Parathyroid adenoma (tissue), 2 donors: ENCODE measurements at regions not wholly inside any gene's neighbourhood (a gene's known extent, or its start where the extent isn't known, plus 50 kb on each side); places are given as distances from the start of the nearest gene placed in this dataset.

Experiments used
- H2AFZ ChIP-seq: fragments of 300-600 bp; sonication (generic); one replicate; pipeline ENCODE4 v1.7.0; 2017; ENCODE audit warnings: antibody characterized with exemption, mild to moderate bottlenecking
- H3K27ac ChIP-seq: fragments of 300-600 bp; sonication (generic); one replicate; pipeline ENCODE4 v1.7.0; 2017
- H3K27me3 ChIP-seq: fragments of 300-600 bp; sonication (generic); one replicate; pipeline ENCODE4 v1.7.0; 2017; ENCODE audit warnings: low read length; ENCODE audit not compliant: control insufficient read depth, insufficient read depth
- H3K36me3 ChIP-seq: fragments of 300-600 bp; sonication (generic); one replicate; pipeline ENCODE4 v1.7.0; 2017; ENCODE audit warnings: low read length; ENCODE audit not compliant: control insufficient read depth, insufficient read depth
- H3K4me1 ChIP-seq: fragments of 300-600 bp; sonication (generic); one replicate; pipeline ENCODE4 v1.7.0; 2017; ENCODE audit warnings: control low read depth
- H3K4me2 ChIP-seq: fragments of 300-600 bp; sonication (generic); one replicate; pipeline ENCODE4 v1.7.0; 2017; ENCODE audit warnings: low read length
- H3K4me3 ChIP-seq: fragments of 300-600 bp; sonication (generic); one replicate; pipeline ENCODE4 v1.7.0; 2017; ENCODE audit warnings: low read depth, low read length
- H3K79me2 ChIP-seq: fragments of 300-600 bp; sonication (generic); one replicate; pipeline ENCODE4 v1.7.0; 2017; ENCODE audit warnings: control low read depth
- H3K9ac ChIP-seq: fragments of 300-600 bp; sonication (generic); one replicate; pipeline ENCODE4 v1.7.0; 2017; ENCODE audit warnings: mild to moderate bottlenecking
- H3K9me3 ChIP-seq: fragments of 300-600 bp; sonication (generic); one replicate; pipeline ENCODE4 v1.7.0; 2017; ENCODE audit warnings: low read length; ENCODE audit not compliant: control insufficient read depth
- TF ChIP-seq, protein P1 (sequence below): fragments of 300-600 bp; sonication (generic); IDR thresholded peaks from one replicate; pipeline ENCODE4 v1.7.0; 2017; ENCODE audit warnings: antibody characterized with exemption, mild to moderate bottlenecking
- donor health status: primary hyperparathyroidism.

DNA sequence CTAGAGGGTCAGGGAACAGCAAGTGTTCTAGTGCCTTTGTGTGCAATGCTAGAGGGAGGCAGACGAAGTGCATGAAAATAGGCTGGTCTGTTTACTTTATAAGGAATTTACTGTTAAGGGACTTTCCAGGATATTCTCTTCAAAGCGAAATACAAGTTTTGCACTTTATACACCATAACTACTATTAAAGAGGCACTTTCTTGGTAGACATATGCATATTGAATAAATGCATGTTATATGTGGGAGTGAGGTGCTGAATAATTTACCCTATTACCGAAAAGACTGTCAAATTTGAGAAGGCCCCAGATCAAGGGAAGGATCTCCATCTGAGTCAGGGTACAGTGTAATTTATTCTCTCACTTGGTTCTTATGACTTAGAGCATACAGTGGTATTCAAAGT is 310.5 kb downstream of the S1PR1 start:
- Histone ChIP-seq H3K4me3 (no peak overlapping the region), H3K4me1 (no peaks in the 10 kb centered on the region), H3K27me3 (no peaks in the 10 kb centered on the region), H3K27ac (no peak overlapping the region), H3K79me2 (no peaks in the 10 kb centered on the region), H3K9ac (no peak overlapping the region), H3K4me2 (no peak overlapping the region), H3K36me3 (no peaks in the 10 kb centered on the region), H3K9me3 (no peaks in the 10 kb centered on the region), H2AFZ (no peak overlapping the region)
- TF ChIP-seq, protein P1, sequence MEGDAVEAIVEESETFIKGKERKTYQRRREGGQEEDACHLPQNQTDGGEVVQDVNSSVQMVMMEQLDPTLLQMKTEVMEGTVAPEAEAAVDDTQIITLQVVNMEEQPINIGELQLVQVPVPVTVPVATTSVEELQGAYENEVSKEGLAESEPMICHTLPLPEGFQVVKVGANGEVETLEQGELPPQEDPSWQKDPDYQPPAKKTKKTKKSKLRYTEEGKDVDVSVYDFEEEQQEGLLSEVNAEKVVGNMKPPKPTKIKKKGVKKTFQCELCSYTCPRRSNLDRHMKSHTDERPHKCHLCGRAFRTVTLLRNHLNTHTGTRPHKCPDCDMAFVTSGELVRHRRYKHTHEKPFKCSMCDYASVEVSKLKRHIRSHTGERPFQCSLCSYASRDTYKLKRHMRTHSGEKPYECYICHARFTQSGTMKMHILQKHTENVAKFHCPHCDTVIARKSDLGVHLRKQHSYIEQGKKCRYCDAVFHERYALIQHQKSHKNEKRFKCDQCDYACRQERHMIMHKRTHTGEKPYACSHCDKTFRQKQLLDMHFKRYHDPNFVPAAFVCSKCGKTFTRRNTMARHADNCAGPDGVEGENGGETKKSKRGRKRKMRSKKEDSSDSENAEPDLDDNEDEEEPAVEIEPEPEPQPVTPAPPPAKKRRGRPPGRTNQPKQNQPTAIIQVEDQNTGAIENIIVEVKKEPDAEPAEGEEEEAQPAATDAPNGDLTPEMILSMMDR, result no peak

DNA sequence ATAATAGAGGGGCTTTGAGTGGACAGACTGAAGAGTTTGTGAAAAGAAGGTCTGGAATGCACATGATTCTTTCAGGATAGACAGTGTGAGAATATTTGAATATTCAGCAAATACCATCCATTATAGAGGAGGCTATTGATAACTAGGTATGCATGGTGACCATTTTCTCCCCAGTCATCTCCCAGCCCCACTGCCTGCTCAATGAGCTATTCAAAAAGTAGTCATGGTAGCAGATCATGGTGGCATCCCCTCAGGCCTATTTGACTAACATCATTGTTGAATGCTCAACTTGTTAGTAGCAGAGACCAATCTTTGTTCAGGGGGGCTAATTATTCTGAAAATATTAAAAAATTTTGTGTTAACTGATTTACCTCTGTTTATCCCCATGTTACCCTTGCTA is 311.6 kb downstream of the S1PR1 start:
- Histone ChIP-seq H2AFZ (no peak overlapping the region), H3K27ac (no peak overlapping the region), H3K79me2 (no peaks in the 10 kb centered on the region), H3K9ac (no peak overlapping the region), H3K4me2 (no peak overlapping the region), H3K9me3 (no peaks in the 10 kb centered on the region), H3K4me3 (no peak overlapping the region), H3K4me1 (no peaks in the 10 kb centered on the region), H3K36me3 (no peaks in the 10 kb centered on the region), H3K27me3 (no peaks in the 10 kb centered on the region)
- TF ChIP-seq, protein P1, result no peak

DNA sequence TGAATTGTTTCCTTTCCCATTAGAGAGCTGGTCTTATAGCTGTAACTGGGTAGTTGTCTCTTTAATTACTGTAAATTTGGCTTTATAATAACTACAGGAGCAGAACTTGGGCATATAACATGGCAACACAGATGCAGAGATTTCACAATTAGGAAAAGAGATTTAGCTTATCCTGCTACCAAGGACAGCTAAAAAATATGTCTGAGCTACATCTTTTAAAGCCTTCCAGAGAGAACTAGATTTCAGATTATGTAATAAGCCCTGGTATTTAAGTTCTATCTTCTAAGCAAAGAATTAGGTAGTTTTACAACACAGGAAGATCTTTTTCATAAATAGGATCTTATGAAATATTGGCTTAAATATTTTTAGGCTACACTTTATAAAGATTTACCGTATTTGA is 313.8 kb downstream of the S1PR1 start:
- H3K4me3 ChIP-seq, result no peak overlapping the region
- H3K79me2 ChIP-seq, result no peaks in the 10 kb centered on the region
- no peak overlapping the region for H2AFZ ChIP-seq
- H3K9ac ChIP-seq, result no peak overlapping the region
- H3K9me3 ChIP-seq, result no peaks in the 10 kb centered on the region
- no peak overlapping the region for H3K4me2 ChIP-seq
- H3K27ac ChIP-seq, result no peak overlapping the region
- H3K36me3 ChIP-seq, result no peaks in the 10 kb centered on the region
- no peaks in the 10 kb centered on the region for H3K27me3 ChIP-seq
- H3K4me1 ChIP-seq, result no peaks in the 10 kb centered on the region
- TF ChIP-seq, protein P1, result no peak

DNA sequence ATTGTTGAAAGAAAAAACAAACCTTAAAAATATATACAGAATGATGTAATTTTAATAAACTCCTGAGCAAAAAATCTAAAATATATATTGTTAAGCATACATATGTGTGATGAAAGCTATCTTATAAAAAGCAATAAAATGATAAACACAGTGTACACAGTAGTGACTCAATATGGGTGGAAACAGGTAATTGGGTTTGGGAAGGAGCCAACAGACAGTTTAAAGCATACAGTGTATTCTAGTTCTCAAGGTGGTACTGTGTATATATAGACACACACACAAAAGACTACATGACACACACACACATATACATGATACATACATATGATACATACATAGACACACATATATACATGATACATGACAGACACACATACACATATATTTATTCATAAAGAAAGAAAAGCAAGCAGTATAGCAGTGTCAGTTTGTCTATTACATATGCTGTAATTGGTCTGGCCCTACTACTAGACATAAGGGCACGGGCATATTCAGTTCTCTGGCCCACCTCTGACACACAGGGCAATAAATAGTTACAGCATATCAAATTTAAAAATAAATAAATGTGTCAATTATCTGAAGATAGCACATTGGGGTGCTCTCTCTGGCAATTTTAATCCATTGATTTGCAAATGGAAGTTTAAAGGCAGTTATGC is 330.2 kb downstream of the S1PR1 start:
- TF ChIP-seq, protein P1, result no peak
- H3K27ac ChIP-seq, result no peak overlapping the region
- H3K9me3 ChIP-seq, result no peaks in the 10 kb centered on the region

DNA sequence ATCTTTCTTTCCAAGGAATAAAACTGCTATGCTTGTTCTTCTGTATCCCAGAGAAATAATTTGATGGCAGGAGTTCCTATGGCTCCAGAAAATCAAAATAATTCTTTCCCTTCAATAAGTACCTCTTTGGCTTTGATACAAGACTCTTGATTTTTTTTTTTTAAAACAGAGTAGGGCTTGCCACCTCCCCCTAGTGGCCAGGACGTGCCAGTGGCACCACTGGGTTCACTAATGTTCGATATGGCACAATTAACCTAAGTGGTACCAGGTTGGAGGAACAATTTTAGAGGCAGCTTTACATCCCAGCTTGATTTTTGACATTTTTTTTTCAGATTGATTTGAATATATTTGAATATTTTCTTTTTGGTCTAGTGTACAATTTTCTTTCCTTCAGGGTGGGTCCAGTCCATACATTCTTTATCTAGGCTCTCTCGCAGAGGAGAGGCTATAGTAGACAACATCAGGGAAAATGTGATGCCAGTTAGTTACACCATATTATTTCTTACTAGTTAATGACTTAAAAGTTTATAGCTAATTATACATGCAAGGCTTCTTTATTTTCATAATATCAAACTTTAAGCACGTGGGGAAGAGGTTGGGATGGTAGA is 330.9 kb downstream of the S1PR1 start:
- TF ChIP-seq, protein P1, result peak; percentile 42

More for the DNA sequence above, 330.2 kb downstream of the S1PR1 start:
- H3K9ac ChIP-seq, result no peak overlapping the region
- H3K4me1 ChIP-seq, result no peaks in the 10 kb centered on the region
- H3K4me3 ChIP-seq, result no peak overlapping the region
- no peak overlapping the region for H2AFZ ChIP-seq
- no peaks in the 10 kb centered on the region for H3K36me3 ChIP-seq
- H3K27me3 ChIP-seq, result no peaks in the 10 kb centered on the region
- no peak overlapping the region for H3K4me2 ChIP-seq
- H3K79me2 ChIP-seq, result no peaks in the 10 kb centered on the region

More for the DNA sequence above, 330.9 kb downstream of the S1PR1 start:
- Histone ChIP-seq H3K79me2 (no peaks in the 10 kb centered on the region), H3K4me1 (no peaks in the 10 kb centered on the region), H2AFZ (no peak overlapping the region), H3K36me3 (no peaks in the 10 kb centered on the region), H3K9ac (no peak overlapping the region), H3K4me2 (no peak overlapping the region), H3K27ac (no peak overlapping the region), H3K4me3 (no peak overlapping the region), H3K27me3 (no peaks in the 10 kb centered on the region), H3K9me3 (no peaks in the 10 kb centered on the region)
